Esophagus muscularis mucosa (tissue), 4 donors: ENCODE measurements at regions not wholly inside any gene's neighbourhood (a gene's known extent, or its start where the extent isn't known, plus 50 kb on each side); places are given as distances from the start of the nearest gene placed in this dataset.

Experiments used
- DNase-seq: peaks from one replicate; pipeline ENCODE4 v3.0.0-alpha.2; 2017; ENCODE audit errors: extremely low spot score
- H3K27ac ChIP-seq, 4 donors: fragments of 200-600 bp; sonication (generic); replicated peaks in 1 of 4; 1 replicate in 3 of 4; 2 replicates in 1 of 4; pipeline ENCODE4 v1.5.1; 2016 to 2019; ENCODE audit warnings: mild to moderate bottlenecking in 1 of 4
- H3K27me3 ChIP-seq, 4 donors: fragments of 200-600 bp; sonication (generic); one replicate each; pipeline versions ENCODE4 v1.5.1 to v1.6.0; 2016 to 2019
- H3K36me3 ChIP-seq, 4 donors: fragments of 200-600 bp; sonication (generic); one replicate each; pipeline ENCODE4 v1.5.1; 2016 to 2019
- H3K4me1 ChIP-seq, 4 donors: fragments of 200-600 bp; sonication (generic); one replicate each; pipeline ENCODE4 v1.5.1; 2016 to 2019
- H3K4me3 ChIP-seq, 4 donors: fragments of 200-600 bp; sonication (generic); 1 replicate in 2 of 4; 2 replicates in 2 of 4; pipeline ENCODE4 v1.5.1; 2016 to 2019; ENCODE audit warnings: mild to moderate bottlenecking in 4 of 4, moderate library complexity in 1 of 4
- H3K9me3 ChIP-seq, 4 donors: fragments of 200-600 bp; sonication (generic); 1 replicate in 3 of 4; 2 replicates in 1 of 4; pipeline ENCODE4 v1.5.1; 2016 to 2019
- CTCF ChIP-seq, 3 experiments: fragments of 200-600 bp in 2 of 3; fragments of 450-650 bp in 1 of 3; sonication (generic) in 2 of 3; IDR thresholded peaks; one replicate each; pipeline ENCODE4 v1.5.1; 2017 to 2019; ENCODE audit warnings: antibody characterized with exemption in 3 of 3, mild to moderate bottlenecking in 2 of 3, moderate library complexity in 1 of 3
- EP300 ChIP-seq: sonication (generic); formaldehyde crosslinking; IDR thresholded peaks from one replicate; pipeline ENCODE4 v1.6.1; 2017; ENCODE audit warnings: antibody characterized with exemption
- POLR2A ChIP-seq: fragments of 450-650 bp; IDR thresholded peaks from one replicate; pipeline ENCODE4 v1.6.1; 2017; ENCODE audit warnings: antibody characterized with exemption, moderate library complexity, mild to moderate bottlenecking, low read depth
- POLR2AphosphoS5 ChIP-seq, 2 donors: sonication (generic); formaldehyde crosslinking; IDR thresholded peaks; one replicate each; pipeline ENCODE4 v1.6.1; 2017; ENCODE audit warnings: antibody characterized with exemption in 2 of 2
- WGBS: methylation state at CpG from one replicate; pipeline ENCODE4 v1.1.5; 2018; 5-methylcytosine and 5-hydroxymethylcytosine counted together
- intact Hi-C: fragments of 100-400 bp; cut with DNase I; formaldehyde crosslinking; loops from one replicate; pipeline ENCODE4 v1.15.1; 2023

GRCh38 chr10:121284936-121285335 lies 313.3 kb downstream of the FGFR2 start:
- Histone ChIP-seq H3K4me3 (no peak overlapping the region), H3K36me3 (no peaks in the 10 kb centered on the region), H3K27ac (no peak overlapping the region), H3K4me1 (no peaks in the 10 kb centered on the region), H3K9me3 (no peaks in the 10 kb centered on the region), H3K27me3 (no peaks in the 10 kb centered on the region)
- DNase-seq = no peak
- intact Hi-C loops = no loop called here
- TF ChIP-seq POLR2A = no peak
- TF ChIP-seq CTCF (IDR thresholded peaks at IDR 0.05) = no peak
- TF ChIP-seq POLR2AphosphoS5 (IDR thresholded peaks at IDR 0.05) = no peak
- no peak for TF ChIP-seq EP300
- 53% methylated on average over 4 of the region's 4 CpGs for WGBS

GRCh38 chr10:121285406-121286196 lies 312.6 kb downstream of the FGFR2 start:
- H3K27ac ChIP-seq = no peak overlapping the region
- no peaks in the 10 kb centered on the region for H3K4me1 ChIP-seq
- H3K4me3 ChIP-seq = no peak overlapping the region
- WGBS = 77% methylated on average over 5 of the region's 5 CpGs
- DNase-seq = no peak
- H3K9me3 ChIP-seq = no peaks in the 10 kb centered on the region
- H3K36me3 ChIP-seq = no peaks in the 10 kb centered on the region
- intact Hi-C loops = no loop called here
- no peaks in the 10 kb centered on the region for H3K27me3 ChIP-seq
- TF ChIP-seq POLR2AphosphoS5 (IDR thresholded peaks at IDR 0.05) (no peak), CTCF (IDR thresholded peaks at IDR 0.05) (no peak), EP300 (no peak), POLR2A (no peak)

GRCh38 chr10:121288011-121288410 lies 310.2 kb downstream of the FGFR2 start:
- TF ChIP-seq EP300 (no peak), POLR2A (no peak), CTCF (IDR thresholded peaks at IDR 0.05) (no peak), POLR2AphosphoS5 (IDR thresholded peaks at IDR 0.05) (no peak)
- Histone ChIP-seq H3K36me3 (no peaks in the 10 kb centered on the region), H3K4me1 (peaks cover 0 to 13% (median 6%) of the 10 kb centered on the region in 4 donors), H3K4me3 (no peak overlapping the region), H3K9me3 (no peaks in the 10 kb centered on the region), H3K27ac (no peak overlapping the region), H3K27me3 (no peaks in the 10 kb centered on the region)
- 56% methylated on average over 1 of the region's 1 CpG for WGBS
- no peak for DNase-seq
- intact Hi-C loops = no loop called here

- peaks cover 0 to 22% (median 8%) of the 10 kb centered on the region in 4 donors for H3K4me1 ChIP-seq
- H3K27me3 ChIP-seq = no peaks in the 10 kb centered on the region
- WGBS = 73% methylated on average over 6 of the region's 6 CpGs
- no peak overlapping the region for H3K27ac ChIP-seq
- intact Hi-C loops = no loop called here
- no peak overlapping the region for H3K4me3 ChIP-seq
- H3K9me3 ChIP-seq = no peaks in the 10 kb centered on the region
- H3K36me3 ChIP-seq = no peaks in the 10 kb centered on the region
- DNase-seq = no peak
- TF ChIP-seq POLR2AphosphoS5 (IDR thresholded peaks at IDR 0.05) (no peak), CTCF (IDR thresholded peaks at IDR 0.05) (no peak), POLR2A (no peak), EP300 (no peak)
Observed at GRCh38 chr10:121288864-121289661, 309.2 kb downstream of the FGFR2 start.
